GM12892 (cell line): ENCODE measurements at regions not wholly inside any gene's neighbourhood (a gene's known extent, or its start where the extent isn't known, plus 50 kb on each side); places are given as distances from the start of the nearest gene placed in this dataset.
"Not testable (repeated sequence)": the region's sequence is repeated elsewhere in the genome, so short reads cannot be mapped to it uniquely, and the experiment has no call there.

Source experiments
- DNase-seq: peaks from one replicate; pipeline ENCODE4 v3.0.0; 2011; ENCODE audit not compliant: insufficient read length
- FAIRE-seq: peaks from 2 replicates; lab custom pipeline; 2011; peaks lifted over from hg19 to GRCh38; lab: Jason Lieb, UNC
- POLR2A ChIP-seq: IDR thresholded peaks from 2 replicates; pipeline ENCODE4 v1.6.1; 2011; ENCODE audit warnings: low read depth, low read length, control low read depth
- POLR2AphosphoS5 ChIP-seq: IDR thresholded peaks from 2 replicates; pipeline ENCODE4 v1.6.1; 2011; ENCODE audit warnings: low read depth, low read length, control low read depth
- TAF1 ChIP-seq: IDR thresholded peaks from 2 replicates; pipeline ENCODE4 v1.6.1; 2011; ENCODE audit warnings: low read depth, mild to moderate bottlenecking, control low read depth, low read length, borderline replicate concordance

DNA sequence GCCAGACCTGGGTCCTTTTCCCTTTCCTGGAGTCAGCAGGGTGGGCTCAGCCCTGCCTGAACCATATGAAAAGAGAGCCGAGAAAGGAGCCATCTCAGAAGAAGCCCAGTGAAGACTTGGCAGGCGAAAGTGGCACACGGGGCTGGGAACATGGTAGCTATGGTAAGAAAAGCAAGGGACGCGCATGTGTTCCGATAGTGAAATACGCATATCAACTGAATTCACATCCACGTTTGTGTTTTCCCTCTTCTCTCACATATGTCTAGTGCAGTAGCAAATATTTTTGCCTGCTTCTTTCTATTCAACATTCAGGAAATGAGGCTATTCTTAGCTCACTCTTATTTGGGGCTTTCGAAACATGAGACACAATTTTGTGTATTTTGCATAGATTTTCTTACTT is 54.1 kb upstream of the PEG3 start:
- no peak for DNase-seq
- TF ChIP-seq TAF1 = no peak
- no peak for TF ChIP-seq POLR2AphosphoS5
- no peak for TF ChIP-seq POLR2A
- no peak for FAIRE-seq

DNA sequence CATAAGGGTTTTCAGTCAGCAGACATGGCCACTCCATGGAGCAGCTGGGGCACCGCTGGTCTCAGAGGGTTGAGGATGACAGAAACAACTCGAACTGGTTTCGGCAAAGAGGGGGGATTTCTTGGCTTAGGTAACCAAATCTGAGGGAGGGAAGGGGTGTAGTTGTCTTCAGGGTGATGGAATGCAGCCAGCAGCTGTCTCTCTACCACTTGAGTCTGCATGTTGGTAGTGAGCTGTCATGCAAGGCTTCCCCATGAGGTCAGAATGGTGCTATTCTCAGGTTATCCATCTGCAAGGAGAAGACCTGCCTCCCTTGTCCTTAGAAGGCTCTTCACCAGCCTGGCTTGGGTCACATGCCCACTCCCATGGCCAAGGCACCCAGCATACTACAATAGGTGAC is 55.6 kb upstream of the PEG3 start:
- TF ChIP-seq TAF1 (no peak), POLR2AphosphoS5 (no peak), POLR2A (no peak)
- no peak for FAIRE-seq
- DNase-seq = no peak

DNA sequence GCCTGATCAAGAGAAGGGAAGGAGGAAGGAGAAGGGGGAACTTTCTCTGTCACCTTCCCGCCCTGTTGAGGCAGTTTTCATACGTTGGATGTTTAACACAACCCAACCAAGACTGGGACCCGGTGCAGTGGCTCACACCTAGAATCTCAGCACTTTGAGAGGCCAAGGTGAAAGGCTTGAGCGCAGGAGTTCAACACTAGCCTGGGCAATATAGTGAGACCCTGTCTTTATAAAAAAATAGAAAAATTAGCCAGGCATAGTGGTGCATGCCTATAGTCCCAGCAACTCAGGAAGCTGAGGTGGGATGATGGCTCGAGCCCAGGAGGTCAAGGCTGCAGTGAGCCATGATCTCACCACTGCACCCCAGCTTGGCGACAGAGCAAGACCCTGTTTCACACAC is 59.4 kb upstream of the PEG3 start:
- no peak for DNase-seq
- TF ChIP-seq POLR2AphosphoS5 (no peak), TAF1 (no peak), POLR2A (no peak)
- FAIRE-seq = no peak

DNA sequence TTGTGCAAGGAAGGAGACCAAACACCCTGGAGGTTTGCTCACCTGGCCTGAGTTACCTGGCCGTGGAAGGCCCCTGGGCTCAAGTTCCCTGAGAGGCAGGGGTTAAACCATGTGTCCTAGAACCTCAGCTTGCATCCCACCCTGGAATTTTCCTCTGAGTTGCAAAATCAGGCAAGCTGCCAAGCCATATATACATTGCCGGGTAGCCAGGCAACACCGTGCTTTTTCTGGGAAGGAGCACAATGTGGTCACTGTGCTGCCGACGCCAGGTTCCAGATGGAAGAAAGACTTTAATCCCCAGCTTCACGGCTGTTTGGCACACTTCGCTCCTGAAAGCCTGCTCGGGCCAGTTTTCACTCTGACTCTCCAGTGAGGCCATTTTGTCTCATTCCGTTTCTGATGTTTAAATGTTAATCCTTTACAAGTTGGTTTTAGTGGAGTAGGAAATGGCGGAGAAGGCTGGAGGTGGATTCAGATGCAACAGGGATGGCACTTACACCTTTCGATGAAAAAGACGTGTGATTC is 60.1 kb upstream of the PEG3 start:
- DNase-seq (no peak), FAIRE-seq (no peak)
- TF ChIP-seq POLR2AphosphoS5 (no peak), POLR2A (no peak), TAF1 (no peak)

DNA sequence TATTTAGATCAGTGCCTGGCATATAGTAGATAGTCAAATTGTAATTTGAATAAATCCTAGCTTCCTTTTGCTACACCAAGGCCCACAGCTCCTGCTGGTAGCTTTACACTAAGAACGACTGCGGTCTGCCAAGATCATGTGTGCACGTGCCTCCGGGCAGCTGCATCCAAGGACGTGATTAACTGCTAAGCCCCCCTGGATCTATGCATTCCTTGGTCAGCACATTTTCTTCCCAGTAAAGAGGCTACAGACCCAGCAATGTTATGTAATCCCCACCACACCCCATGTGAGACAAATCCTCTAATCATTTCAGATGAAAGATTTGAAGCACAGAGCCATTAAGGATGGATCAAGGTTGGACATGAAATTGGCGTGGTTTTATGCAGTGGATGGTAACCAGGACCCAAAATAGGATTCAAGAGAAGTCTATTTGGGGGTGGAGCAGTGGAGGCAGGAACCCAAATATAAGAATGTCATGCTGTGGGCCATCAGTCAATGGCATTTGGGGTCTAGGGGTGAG is 65.2 kb upstream of the PEG3 start:
- FAIRE-seq = no peak
- TF ChIP-seq POLR2A (no peak), TAF1 (no peak), POLR2AphosphoS5 (no peak)
- DNase-seq = no peak

DNA sequence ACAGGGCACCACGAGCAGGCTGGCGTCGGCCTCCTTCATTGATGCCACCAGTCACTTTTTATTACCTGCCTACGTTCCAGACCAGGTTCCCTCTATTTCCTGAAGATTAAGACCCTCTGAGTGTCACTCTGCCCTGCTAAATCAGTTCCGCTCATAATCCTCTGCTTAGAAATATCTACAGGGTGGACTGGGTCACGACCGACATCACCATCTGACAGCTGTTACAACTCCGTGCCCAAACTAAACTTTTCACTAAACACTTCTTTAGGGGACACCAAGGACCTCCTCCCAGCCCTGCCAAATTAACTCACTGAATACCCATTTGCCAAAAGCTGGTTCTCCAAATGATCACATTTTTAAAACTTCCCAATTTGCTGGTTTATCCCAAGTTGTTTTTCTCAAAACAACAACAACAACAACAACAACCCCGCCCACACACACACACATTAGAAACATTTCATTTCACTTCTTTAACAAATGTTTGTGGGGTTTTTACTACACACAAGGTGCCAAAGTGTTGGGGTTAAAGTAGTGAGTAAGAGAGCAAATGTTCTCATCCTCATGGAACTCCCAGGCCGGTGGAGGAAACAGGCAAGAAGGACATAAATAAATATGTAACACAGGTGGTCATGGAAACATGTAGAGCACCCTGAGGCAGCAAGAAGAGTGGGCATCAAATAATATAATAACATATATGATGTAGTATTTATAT is 72.0 kb upstream of the PEG3 start:
- TF ChIP-seq POLR2AphosphoS5 (no peak), TAF1 (no peak), POLR2A (no peak)
- no peak for FAIRE-seq
- no peak for DNase-seq

DNA sequence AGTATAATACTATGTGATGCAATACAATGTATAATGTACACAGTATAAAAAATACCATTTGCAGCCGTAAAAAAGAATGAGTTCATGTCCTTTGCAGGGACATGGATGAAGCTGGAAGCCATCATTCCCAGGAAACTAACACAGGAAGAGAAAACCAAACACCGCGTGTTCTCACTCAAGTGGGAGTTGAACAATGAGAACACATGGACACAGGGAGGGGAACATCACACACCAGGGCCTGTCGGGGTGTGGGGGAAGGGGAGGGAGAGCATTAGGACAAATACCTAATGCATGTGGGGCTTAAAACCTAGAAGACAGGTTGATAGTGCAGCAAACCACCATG is 72.6 kb upstream of the PEG3 start:
- not testable (repeated sequence) for DNase-seq, FAIRE-seq

DNA sequence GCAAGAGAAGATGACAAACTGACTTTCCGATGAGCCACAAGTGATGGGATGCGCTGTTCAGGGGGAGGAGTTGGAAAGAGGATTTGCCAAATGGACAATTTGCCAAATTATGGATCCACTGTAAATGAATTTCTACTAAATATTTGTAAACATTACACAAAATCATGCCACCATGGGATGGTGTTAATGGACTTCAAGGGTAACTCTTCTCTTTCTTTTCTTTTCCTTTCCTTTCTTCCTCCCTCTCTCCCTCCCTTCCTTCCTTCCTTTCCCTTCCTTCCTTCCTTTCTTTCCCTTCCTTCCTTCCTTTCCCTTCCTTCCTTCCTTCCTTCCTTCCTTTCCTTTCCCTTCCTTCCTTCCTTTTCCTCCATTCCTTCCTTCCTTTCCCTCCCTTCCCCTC is 76.0 kb upstream of the PEG3 start:
- FAIRE-seq = no peak

DNA sequence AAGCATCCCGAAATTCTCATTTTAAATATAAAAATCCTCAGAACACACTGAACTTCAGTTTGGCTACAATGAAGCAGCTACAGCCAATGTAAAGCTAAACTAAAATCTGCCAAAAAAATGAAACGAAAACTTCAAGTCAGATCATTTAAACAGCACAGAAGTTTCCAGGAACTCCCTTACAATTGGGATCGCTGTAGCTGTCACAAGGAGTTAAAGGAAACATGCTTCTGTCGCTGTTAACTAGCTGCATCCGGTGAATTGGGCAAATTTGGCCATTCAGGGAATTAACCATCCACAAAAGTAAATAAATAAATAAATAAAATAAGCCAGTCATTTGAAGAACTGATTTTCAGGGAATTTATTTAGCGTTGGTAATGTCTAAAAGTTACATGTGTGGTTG is 77.0 kb upstream of the PEG3 start:
- no peak for TF ChIP-seq POLR2AphosphoS5
- no peak for TF ChIP-seq TAF1
- no peak for TF ChIP-seq POLR2A
- no peak for DNase-seq
- no peak for FAIRE-seq

More for the DNA sequence above, 76.0 kb upstream of the PEG3 start:
- TF ChIP-seq POLR2AphosphoS5 = no peak
- TF ChIP-seq TAF1 = no peak
- TF ChIP-seq POLR2A = no peak
- DNase-seq = no peak

DNA sequence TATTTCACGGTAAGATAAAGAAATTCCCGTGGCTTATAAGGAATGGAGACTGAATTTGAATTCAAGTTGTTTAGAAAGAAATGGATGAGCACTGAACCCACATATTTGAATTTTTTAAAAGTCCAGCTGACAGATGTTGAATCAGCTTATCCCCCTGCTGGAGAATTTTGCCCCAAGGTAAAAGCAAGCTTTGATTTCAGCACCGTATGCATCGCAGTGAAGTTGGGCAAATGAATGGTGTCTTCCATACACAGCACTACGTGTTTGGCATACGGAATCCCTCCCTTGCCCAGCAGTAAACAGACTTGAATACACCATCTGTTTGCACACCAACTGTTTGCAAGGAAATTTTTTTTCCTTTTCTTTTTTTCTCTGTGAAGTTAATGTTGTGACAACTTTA is 77.5 kb upstream of the PEG3 start:
- DNase-seq (no peak), FAIRE-seq (no peak)
- TF ChIP-seq POLR2AphosphoS5 (no peak), POLR2A (no peak), TAF1 (no peak)

DNA sequence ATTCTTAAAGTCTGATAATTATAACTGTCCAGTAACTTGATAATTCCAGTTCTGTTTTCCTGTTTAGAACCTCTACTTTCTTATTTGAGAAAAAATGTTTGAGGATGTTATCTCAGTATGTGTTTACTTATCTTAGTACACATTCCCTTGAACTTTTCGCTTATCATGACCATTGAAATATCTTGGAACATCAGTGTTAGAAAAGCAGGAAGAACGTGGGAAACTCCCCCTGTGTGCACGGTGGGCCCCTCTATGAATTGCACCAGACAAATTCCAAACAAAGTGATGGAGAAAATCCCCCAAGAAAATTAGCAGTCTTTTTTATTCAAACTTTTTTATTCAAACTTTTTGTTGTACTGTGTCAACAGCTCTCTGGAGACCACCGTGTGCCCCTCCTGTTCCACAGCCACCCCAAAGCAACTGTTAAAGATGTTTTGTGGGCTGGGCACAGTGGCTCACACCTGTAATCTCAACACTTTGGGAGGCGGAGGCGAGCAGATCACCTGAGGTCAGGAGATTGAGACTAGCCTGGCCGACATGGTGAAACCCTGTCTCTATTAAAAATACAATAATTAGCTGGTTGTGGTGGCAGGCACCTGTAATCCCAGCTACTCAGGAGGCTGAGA is 78.3 kb upstream of the PEG3 start:
- FAIRE-seq (no peak), DNase-seq (no peak)
- no peak for TF ChIP-seq TAF1
- no peak for TF ChIP-seq POLR2A
- no peak for TF ChIP-seq POLR2AphosphoS5
